GM19025 (cell line): ENCODE measurements at regions not wholly inside any gene's neighbourhood (a gene's known extent, or its start where the extent isn't known, plus 50 kb on each side); places are given as distances from the start of the nearest gene placed in this dataset.
"Not testable (repeated sequence)": the region's sequence is repeated elsewhere in the genome, so short reads cannot be mapped to it uniquely, and the experiment has no call there.

Source experiments
- ATAC-seq: cut with Tn5 transposase; IDR thresholded peaks from one replicate; pipeline ENCODE4 v1.9.1; 2021; ENCODE audit warnings: mild to moderate bottlenecking, low read depth, moderate library complexity; ENCODE audit not compliant: unreplicated experiment

- ATAC-seq = no peak
Measured at GRCh38 chr3:151675858-151676615, 57.7 kb upstream of the AADACL2 start.

- ATAC-seq = no peak
Measured at GRCh38 chr3:151673974-151674373, 59.8 kb upstream of the AADACL2 start.

GRCh38 chr3:151667762-151668161 is 66.0 kb upstream of the AADACL2 start:
- ATAC-seq = not testable (repeated sequence)

GRCh38 chr3:151660885-151661284 is 72.8 kb upstream of the AADACL2 start:
- no peak for ATAC-seq

GRCh38 chr3:151644986-151645385 is 88.7 kb upstream of the AADACL2 start:
- no peak for ATAC-seq

- no peak for ATAC-seq
Measured at GRCh38 chr3:151644020-151644620, 89.6 kb upstream of the AADACL2 start.

GRCh38 chr3:151639418-151639740 is 94.3 kb upstream of the AADACL2 start:
- ATAC-seq = no peak

GRCh38 chr3:151638555-151639417 is 94.9 kb upstream of the AADACL2 start:
- ATAC-seq = no peak

- ATAC-seq = no peak
Measured at GRCh38 chr3:151635905-151636304, 97.8 kb upstream of the AADACL2 start.

- ATAC-seq = no peak
Measured at GRCh38 chr3:151631946-151632345, 101.8 kb upstream of the AADACL2 start.

GRCh38 chr3:151630938-151631441 is 102.7 kb upstream of the AADACL2 start:
- no peak for ATAC-seq

- no peak for ATAC-seq
Measured at GRCh38 chr3:151630035-151630434, 103.7 kb upstream of the AADACL2 start.

GRCh38 chr3:151625586-151625985 is 108.1 kb upstream of the AADACL2 start:
- no peak for ATAC-seq

GRCh38 chr3:151625086-151625485 is 108.6 kb upstream of the AADACL2 start:
- no peak for ATAC-seq

- ATAC-seq = no peak
Measured at GRCh38 chr3:151620071-151620470, 113.7 kb upstream of the AADACL2 start.

GRCh38 chr3:151615464-151615863 is 118.3 kb upstream of the AADACL2 start:
- no peak for ATAC-seq

- ATAC-seq = no peak
Measured at GRCh38 chr3:151612115-151612514, 121.6 kb upstream of the AADACL2 start.

- no peak for ATAC-seq
Measured at GRCh38 chr3:151611419-151611818, 122.3 kb upstream of the AADACL2 start.

- no peak for ATAC-seq
Measured at GRCh38 chr3:151609491-151609890, 124.2 kb upstream of the AADACL2 start.

GRCh38 chr3:151604891-151605290 is 128.8 kb upstream of the AADACL2 start:
- no peak for ATAC-seq

GRCh38 chr3:151600783-151601182 is 132.9 kb upstream of the AADACL2 start:
- ATAC-seq = no peak
